ENCODE measurements at regions not wholly inside any gene's neighbourhood (a gene's known extent, or its start where the extent isn't known, plus 50 kb on each side); places are given as distances from the start of the nearest gene placed in this dataset.

DNA sequence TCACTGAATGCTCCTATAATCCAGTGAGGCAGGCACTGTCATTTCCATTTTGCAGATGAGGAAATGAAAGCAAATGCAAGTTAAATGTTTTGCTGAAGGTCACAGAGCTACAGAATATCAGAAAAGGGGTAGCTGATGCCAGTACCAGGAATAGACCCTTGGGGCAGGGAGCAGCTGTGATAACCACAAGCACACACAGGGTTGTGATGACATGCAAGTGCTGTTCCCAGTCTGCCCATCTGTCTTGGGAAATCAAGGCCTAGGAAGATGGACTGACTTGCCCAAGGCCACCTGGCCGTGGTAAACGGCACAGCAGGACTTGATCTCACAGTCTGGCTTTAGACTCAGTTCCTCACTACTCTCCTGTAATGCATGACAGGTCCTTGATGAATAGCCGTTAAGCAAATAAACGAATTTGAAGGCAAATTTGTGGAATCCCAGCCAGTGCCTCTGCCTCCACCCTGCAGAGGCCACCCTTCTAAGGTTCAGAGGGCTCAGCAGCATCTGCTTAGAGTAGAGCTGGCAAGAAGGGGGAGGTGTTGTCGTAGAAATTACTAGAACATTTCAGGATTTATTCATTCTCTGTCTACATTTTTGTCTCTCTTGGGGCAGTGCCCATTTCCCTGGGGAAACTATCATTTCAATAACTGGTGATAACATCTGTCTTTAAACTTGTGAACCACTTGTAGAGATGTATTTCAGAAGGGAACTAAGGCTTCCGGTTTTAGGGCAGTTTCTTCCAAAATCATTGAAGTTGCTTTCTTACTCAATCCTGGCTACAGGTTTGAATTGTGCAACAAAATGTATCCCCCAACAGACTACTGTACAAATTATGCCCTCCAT, 53.2 kb upstream of the MRPS6 start:
- TF ChIP-seq, protein P1, sequence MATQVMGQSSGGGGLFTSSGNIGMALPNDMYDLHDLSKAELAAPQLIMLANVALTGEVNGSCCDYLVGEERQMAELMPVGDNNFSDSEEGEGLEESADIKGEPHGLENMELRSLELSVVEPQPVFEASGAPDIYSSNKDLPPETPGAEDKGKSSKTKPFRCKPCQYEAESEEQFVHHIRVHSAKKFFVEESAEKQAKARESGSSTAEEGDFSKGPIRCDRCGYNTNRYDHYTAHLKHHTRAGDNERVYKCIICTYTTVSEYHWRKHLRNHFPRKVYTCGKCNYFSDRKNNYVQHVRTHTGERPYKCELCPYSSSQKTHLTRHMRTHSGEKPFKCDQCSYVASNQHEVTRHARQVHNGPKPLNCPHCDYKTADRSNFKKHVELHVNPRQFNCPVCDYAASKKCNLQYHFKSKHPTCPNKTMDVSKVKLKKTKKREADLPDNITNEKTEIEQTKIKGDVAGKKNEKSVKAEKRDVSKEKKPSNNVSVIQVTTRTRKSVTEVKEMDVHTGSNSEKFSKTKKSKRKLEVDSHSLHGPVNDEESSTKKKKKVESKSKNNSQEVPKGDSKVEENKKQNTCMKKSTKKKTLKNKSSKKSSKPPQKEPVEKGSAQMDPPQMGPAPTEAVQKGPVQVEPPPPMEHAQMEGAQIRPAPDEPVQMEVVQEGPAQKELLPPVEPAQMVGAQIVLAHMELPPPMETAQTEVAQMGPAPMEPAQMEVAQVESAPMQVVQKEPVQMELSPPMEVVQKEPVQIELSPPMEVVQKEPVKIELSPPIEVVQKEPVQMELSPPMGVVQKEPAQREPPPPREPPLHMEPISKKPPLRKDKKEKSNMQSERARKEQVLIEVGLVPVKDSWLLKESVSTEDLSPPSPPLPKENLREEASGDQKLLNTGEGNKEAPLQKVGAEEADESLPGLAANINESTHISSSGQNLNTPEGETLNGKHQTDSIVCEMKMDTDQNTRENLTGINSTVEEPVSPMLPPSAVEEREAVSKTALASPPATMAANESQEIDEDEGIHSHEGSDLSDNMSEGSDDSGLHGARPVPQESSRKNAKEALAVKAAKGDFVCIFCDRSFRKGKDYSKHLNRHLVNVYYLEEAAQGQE (tag by site-specific recombination; IDR thresholded peaks at IDR 0.05): no peak
- TF ChIP-seq, protein P2, sequence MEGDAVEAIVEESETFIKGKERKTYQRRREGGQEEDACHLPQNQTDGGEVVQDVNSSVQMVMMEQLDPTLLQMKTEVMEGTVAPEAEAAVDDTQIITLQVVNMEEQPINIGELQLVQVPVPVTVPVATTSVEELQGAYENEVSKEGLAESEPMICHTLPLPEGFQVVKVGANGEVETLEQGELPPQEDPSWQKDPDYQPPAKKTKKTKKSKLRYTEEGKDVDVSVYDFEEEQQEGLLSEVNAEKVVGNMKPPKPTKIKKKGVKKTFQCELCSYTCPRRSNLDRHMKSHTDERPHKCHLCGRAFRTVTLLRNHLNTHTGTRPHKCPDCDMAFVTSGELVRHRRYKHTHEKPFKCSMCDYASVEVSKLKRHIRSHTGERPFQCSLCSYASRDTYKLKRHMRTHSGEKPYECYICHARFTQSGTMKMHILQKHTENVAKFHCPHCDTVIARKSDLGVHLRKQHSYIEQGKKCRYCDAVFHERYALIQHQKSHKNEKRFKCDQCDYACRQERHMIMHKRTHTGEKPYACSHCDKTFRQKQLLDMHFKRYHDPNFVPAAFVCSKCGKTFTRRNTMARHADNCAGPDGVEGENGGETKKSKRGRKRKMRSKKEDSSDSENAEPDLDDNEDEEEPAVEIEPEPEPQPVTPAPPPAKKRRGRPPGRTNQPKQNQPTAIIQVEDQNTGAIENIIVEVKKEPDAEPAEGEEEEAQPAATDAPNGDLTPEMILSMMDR (tag by site-specific recombination; IDR thresholded peaks at IDR 0.05): peak; percentile 51
- TF ChIP-seq, protein P3, sequence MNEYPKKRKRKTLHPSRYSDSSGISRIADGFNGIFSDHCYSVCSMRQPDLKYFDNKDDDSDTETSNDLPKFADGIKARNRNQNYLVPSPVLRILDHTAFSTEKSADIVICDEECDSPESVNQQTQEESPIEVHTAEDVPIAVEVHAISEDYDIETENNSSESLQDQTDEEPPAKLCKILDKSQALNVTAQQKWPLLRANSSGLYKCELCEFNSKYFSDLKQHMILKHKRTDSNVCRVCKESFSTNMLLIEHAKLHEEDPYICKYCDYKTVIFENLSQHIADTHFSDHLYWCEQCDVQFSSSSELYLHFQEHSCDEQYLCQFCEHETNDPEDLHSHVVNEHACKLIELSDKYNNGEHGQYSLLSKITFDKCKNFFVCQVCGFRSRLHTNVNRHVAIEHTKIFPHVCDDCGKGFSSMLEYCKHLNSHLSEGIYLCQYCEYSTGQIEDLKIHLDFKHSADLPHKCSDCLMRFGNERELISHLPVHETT (tag by site-specific recombination; IDR thresholded peaks at IDR 0.05): no peak
- TF ChIP-seq ZNF239 (tag by site-specific recombination; IDR thresholded peaks at IDR 0.05) (no peak), SALL2 (tag by site-specific recombination; IDR thresholded peaks at IDR 0.05; ENCODE audit: borderline replicate concordance) (no peak), ZNF621 (tag by site-specific recombination; IDR thresholded peaks at IDR 0.05) (no peak), KLF9 (tag by site-specific recombination; IDR thresholded peaks at IDR 0.05; ENCODE audit: low read depth) (no peak), SP2 (tag by site-specific recombination; IDR thresholded peaks at IDR 0.05) (no peak)
- TF ChIP-seq, protein P4, sequence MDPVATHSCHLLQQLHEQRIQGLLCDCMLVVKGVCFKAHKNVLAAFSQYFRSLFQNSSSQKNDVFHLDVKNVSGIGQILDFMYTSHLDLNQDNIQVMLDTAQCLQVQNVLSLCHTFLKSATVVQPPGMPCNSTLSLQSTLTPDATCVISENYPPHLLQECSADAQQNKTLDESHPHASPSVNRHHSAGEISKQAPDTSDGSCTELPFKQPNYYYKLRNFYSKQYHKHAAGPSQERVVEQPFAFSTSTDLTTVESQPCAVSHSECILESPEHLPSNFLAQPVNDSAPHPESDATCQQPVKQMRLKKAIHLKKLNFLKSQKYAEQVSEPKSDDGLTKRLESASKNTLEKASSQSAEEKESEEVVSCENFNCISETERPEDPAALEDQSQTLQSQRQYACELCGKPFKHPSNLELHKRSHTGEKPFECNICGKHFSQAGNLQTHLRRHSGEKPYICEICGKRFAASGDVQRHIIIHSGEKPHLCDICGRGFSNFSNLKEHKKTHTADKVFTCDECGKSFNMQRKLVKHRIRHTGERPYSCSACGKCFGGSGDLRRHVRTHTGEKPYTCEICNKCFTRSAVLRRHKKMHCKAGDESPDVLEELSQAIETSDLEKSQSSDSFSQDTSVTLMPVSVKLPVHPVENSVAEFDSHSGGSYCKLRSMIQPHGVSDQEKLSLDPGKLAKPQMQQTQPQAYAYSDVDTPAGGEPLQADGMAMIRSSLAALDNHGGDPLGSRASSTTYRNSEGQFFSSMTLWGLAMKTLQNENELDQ (tag by site-specific recombination; IDR thresholded peaks at IDR 0.05; ENCODE audit: low read depth): no peak
- TF ChIP-seq, protein P5, sequence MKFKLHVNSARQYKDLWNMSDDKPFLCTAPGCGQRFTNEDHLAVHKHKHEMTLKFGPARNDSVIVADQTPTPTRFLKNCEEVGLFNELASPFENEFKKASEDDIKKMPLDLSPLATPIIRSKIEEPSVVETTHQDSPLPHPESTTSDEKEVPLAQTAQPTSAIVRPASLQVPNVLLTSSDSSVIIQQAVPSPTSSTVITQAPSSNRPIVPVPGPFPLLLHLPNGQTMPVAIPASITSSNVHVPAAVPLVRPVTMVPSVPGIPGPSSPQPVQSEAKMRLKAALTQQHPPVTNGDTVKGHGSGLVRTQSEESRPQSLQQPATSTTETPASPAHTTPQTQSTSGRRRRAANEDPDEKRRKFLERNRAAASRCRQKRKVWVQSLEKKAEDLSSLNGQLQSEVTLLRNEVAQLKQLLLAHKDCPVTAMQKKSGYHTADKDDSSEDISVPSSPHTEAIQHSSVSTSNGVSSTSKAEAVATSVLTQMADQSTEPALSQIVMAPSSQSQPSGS (tag by site-specific recombination; IDR thresholded peaks at IDR 0.05; ENCODE audit: low read depth): no peak
- TF ChIP-seq, protein P6, sequence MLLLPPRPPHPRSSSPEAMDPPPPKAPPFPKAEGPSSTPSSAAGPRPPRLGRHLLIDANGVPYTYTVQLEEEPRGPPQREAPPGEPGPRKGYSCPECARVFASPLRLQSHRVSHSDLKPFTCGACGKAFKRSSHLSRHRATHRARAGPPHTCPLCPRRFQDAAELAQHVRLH (tag by site-specific recombination; IDR thresholded peaks at IDR 0.05): no peak
